ENCODE measurements at regions not wholly inside any gene's neighbourhood (a gene's known extent, or its start where the extent isn't known, plus 50 kb on each side); places are given as distances from the start of the nearest gene placed in this dataset.

DNA sequence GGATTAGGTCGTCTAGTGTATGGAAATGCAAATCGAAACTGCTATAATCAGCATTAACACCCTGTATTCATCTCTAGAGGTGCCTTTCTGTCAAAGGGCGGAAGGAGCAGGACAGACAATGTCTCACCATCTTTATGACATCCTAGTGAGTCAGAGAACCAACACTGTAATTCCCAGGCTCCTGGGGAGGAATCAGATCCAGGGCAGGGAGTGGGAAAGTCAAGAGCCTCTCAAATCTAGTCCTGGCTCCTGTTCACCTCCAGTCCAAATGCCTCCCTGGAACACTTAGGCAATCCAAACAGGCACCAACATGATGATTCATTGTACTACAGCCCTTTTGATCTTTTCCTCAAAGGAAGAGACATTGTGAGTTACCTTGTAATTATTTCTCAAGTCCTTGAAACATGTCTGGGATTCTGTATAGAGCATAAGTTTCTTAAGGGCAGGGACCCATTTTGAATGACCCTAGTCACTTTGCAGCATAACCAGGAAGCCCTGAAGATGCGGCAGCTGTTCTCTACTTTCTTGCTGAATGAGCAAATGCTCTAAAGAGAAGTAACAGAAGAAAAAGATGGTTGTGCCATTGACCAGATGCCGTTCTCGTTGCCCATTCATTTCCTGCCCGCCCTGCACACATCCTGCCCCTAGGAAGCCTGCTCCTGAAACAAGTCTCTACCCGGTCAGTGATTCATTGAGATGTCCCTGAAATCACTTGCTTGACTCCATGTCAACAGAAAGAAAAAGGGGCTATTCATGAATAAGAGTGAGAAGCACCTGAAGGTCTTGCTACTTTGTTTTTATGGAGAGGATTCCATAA lies 112.8 kb upstream of the JARID2 start:
- no peak for TF ChIP-seq ZNF23 (tag by site-specific recombination; IDR thresholded peaks at IDR 0.05; ENCODE audit: borderline replicate concordance)
- TF ChIP-seq CTCF (tag by site-specific recombination; IDR thresholded peaks at IDR 0.05): no peak
- TF ChIP-seq ZNF529 (tag by site-specific recombination; IDR thresholded peaks at IDR 0.05; ENCODE audit: insufficient replicate concordance): no peak
- TF ChIP-seq ZNF521 (tag by site-specific recombination; IDR thresholded peaks at IDR 0.05): no peak
- TF ChIP-seq ZEB2 (tag by site-specific recombination; IDR thresholded peaks at IDR 0.05): no peak
- no peak for TF ChIP-seq ZNF133 (tag by site-specific recombination; IDR thresholded peaks at IDR 0.05)
- no peak for TF ChIP-seq ZBTB1 (tag by site-specific recombination; IDR thresholded peaks at IDR 0.05)
- TF ChIP-seq, protein P1, sequence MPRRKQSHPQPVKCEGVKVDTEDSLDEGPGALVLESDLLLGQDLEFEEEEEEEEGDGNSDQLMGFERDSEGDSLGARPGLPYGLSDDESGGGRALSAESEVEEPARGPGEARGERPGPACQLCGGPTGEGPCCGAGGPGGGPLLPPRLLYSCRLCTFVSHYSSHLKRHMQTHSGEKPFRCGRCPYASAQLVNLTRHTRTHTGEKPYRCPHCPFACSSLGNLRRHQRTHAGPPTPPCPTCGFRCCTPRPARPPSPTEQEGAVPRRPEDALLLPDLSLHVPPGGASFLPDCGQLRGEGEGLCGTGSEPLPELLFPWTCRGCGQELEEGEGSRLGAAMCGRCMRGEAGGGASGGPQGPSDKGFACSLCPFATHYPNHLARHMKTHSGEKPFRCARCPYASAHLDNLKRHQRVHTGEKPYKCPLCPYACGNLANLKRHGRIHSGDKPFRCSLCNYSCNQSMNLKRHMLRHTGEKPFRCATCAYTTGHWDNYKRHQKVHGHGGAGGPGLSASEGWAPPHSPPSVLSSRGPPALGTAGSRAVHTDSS (tag by site-specific recombination; IDR thresholded peaks at IDR 0.05): no peak
- no peak for TF ChIP-seq ZNF214 (tag by site-specific recombination; IDR thresholded peaks at IDR 0.05; ENCODE audit: borderline replicate concordance)
- no peak for TF ChIP-seq ZNF639 (tag by site-specific recombination; IDR thresholded peaks at IDR 0.05)
- TF ChIP-seq ZBTB8A (tag by site-specific recombination; IDR thresholded peaks at IDR 0.05): no peak
